Kidney (tissue), 13 donors: ENCODE measurements at regions not wholly inside any gene's neighbourhood (a gene's known extent, or its start where the extent isn't known, plus 50 kb on each side); places are given as distances from the start of the nearest gene placed in this dataset.
A peak's percentile ranks its signal among the peaks of the same experiment; 100 is the strongest.

Experiments used
- DNase-seq, 5 donors: peaks; one replicate each; pipeline ENCODE4 v3.0.0-alpha.2; 2013 to 2020
- FAIRE-seq: peaks from 2 replicates; lab custom pipeline; 2012; peaks lifted over from hg19 to GRCh38; lab: Jason Lieb, UNC
- H3K27ac ChIP-seq, 2 donors: one replicate each; pipeline ENCODE4 v1.7.0; 2013; ENCODE audit warnings: low read depth in 2 of 2, low read length in 2 of 2, inconsistent platforms in 1 of 2
- H3K27me3 ChIP-seq: one replicate; pipeline ENCODE4 v1.7.1; 2013; ENCODE audit warnings: low read length, inconsistent platforms; ENCODE audit not compliant: control insufficient read depth, insufficient read depth
- H3K36me3 ChIP-seq, 3 donors: one replicate each; pipeline versions ENCODE4 v1.7.0 to v1.7.1; 2013; ENCODE audit warnings: low read length in 3 of 3, control low read depth in 1 of 3, inconsistent platforms in 1 of 3; ENCODE audit not compliant: insufficient read depth in 3 of 3, control insufficient read depth in 2 of 3
- H3K4me1 ChIP-seq, 3 donors: one replicate each; pipeline versions ENCODE4 v1.7.0 to v1.7.1; 2013; ENCODE audit warnings: low read length in 3 of 3, inconsistent platforms in 1 of 3, low read depth in 1 of 3; ENCODE audit not compliant: control insufficient read depth in 2 of 3, insufficient read depth in 2 of 3
- H3K4me3 ChIP-seq, 3 donors: one replicate each; pipeline versions ENCODE4 v1.7.0 to v1.8.1; 2013; ENCODE audit warnings: low read length in 3 of 3, control low read depth in 1 of 3, inconsistent platforms in 1 of 3
- H3K9ac ChIP-seq, 3 donors: one replicate each; pipeline versions ENCODE4 v1.7.0 to v1.7.1; 2013; ENCODE audit warnings: low read length in 3 of 3, control low read depth in 1 of 3, inconsistent platforms in 1 of 3
- H3K9me3 ChIP-seq, 3 donors: one replicate each; pipeline versions ENCODE4 v1.7.0 to v1.7.1; 2013; ENCODE audit warnings: low read length in 3 of 3, control low read depth in 1 of 3, inconsistent platforms in 1 of 3; ENCODE audit not compliant: control insufficient read depth in 2 of 3, insufficient read depth in 1 of 3
- intact Hi-C: fragments of 100-400 bp; cut with DNase I; formaldehyde crosslinking; loops from one replicate; pipeline ENCODE4 v1.11.1; 2022
- TF ChIP-seq, protein P1 (sequence below): IDR thresholded peaks from 3 replicates; pipeline ENCODE4 v1.5.1; 2012; ENCODE audit warnings: mild to moderate bottlenecking, moderate library complexity, borderline replicate concordance; ENCODE audit not compliant: insufficient read depth; ENCODE audit errors: extremely low read depth
- donor health status: control.
- donor health status: control.
- donor health status: control.
- donor health status: control.
- donor health status: control.
- donor health status: DM: yes; HTN: yes; CAD: no.
- donor health status: Normal renal cell carcinoma (clear cell type).

DNA sequence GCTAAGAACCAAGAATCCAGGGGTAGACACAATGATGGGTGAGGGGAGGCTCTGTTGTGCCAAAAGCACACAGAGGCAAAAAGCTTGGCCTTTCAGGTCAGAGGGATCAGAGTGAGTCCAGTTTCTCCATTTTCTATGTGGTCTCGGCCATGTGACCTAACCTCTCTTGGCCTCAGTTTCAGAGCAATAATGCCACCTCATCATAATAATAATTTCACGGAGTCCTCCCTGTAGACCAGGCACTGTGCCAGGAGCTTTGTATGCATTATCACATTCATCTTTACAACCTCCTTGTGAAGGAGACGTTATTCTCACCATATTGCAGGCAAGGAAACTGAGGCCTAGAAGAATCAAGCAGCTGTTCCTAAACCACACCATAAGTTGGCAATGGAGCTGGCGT is 120.2 kb downstream of the WT1 start:
- Histone ChIP-seq H3K27ac (no peak overlapping the region), H3K9me3 (no peaks in the 10 kb centered on the region), H3K36me3 (no peaks in the 10 kb centered on the region), H3K9ac (no peak overlapping the region), H3K4me1 (peaks cover 0 to 11% (median 2%) of the 10 kb centered on the region in 3 donors), H3K27me3 (no peaks in the 10 kb centered on the region), H3K4me3 (no peak overlapping the region)
- FAIRE-seq (no peak), DNase-seq (no peak)
- TF ChIP-seq, protein P1, sequence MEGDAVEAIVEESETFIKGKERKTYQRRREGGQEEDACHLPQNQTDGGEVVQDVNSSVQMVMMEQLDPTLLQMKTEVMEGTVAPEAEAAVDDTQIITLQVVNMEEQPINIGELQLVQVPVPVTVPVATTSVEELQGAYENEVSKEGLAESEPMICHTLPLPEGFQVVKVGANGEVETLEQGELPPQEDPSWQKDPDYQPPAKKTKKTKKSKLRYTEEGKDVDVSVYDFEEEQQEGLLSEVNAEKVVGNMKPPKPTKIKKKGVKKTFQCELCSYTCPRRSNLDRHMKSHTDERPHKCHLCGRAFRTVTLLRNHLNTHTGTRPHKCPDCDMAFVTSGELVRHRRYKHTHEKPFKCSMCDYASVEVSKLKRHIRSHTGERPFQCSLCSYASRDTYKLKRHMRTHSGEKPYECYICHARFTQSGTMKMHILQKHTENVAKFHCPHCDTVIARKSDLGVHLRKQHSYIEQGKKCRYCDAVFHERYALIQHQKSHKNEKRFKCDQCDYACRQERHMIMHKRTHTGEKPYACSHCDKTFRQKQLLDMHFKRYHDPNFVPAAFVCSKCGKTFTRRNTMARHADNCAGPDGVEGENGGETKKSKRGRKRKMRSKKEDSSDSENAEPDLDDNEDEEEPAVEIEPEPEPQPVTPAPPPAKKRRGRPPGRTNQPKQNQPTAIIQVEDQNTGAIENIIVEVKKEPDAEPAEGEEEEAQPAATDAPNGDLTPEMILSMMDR: no peak
- intact Hi-C loops: no loop called here

DNA sequence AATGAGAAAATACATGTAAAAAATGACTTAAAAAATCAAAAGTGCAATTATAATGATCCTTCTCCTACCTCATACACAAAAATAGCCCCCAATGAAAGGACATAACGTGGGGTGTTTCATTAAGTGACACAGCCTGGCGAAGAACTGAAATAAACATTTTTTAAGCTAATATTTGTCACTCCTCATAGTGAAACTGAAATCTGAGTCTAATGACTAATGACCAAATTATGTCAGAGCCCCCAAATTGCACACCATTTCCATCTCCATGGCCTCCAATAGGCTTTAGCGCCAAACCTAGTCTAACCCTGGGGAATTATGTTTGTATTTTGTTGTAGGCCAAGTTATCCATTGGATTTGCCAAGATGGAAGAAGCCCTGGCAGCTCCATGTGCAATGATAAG is 119.1 kb downstream of the WT1 start:
- intact Hi-C loops: no loop called here
- peaks cover 0 to 9% (median 2%) of the 10 kb centered on the region in 3 donors for H3K4me1 ChIP-seq
- no peak overlapping the region for H3K27ac ChIP-seq
- H3K9ac ChIP-seq: no peak overlapping the region
- DNase-seq: no peak
- no peaks in the 10 kb centered on the region for H3K27me3 ChIP-seq
- H3K4me3 ChIP-seq: no peak overlapping the region
- TF ChIP-seq, protein P1: no peak
- H3K36me3 ChIP-seq: no peaks in the 10 kb centered on the region
- no peak for FAIRE-seq
- H3K9me3 ChIP-seq: no peaks in the 10 kb centered on the region

DNA sequence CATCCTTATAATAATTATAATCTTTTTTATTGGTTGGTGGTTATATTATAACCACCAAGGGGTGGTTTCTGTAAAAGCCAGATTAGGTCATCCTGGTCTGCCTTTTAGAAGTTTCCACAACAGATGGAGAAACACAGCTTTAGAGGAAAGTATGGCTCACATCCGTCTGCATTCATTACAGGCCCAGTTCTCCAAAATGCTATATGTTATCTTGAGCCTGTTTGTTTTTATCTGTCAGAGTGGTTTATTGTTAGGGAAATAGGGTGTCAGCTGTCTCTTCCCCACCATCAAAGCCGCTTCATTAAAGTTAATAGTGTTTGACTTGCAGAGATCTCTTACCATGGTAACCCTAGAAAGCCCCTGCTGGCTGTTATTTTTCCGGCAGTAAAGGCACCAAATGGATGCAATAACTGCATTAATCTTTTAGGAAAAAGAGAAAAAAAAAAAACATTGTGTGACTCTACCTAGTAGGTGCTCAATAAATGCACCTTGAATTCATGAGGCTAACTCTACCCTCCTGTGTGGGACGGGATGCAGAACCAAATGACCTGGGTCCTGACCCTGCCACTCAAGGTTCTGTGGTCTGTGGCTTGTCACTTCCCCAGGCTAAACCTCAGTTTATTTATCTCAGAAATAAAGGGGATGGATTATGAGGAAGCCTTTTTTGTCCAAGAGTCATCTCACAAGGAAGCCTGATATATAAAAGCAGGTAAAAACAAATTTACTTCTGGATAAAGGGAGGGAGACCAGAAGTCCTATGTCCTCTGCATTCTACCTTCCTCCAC is 118.3 kb downstream of the WT1 start:
- no peaks in the 10 kb centered on the region for H3K27me3 ChIP-seq
- FAIRE-seq: no peak
- peaks cover 0 to 7% (median 2%) of the 10 kb centered on the region in 3 donors for H3K4me1 ChIP-seq
- no peak overlapping the region for H3K27ac ChIP-seq
- no peaks in the 10 kb centered on the region for H3K9me3 ChIP-seq
- H3K36me3 ChIP-seq: no peaks in the 10 kb centered on the region
- intact Hi-C loops: no loop called here
- no peak overlapping the region for H3K9ac ChIP-seq
- peak in 3 of 5 donors; percentile 77 to 94 (median 93) for DNase-seq
- TF ChIP-seq, protein P1: no peak
- no peak overlapping the region for H3K4me3 ChIP-seq
